ENCODE measurements at regions not wholly inside any gene's neighbourhood (a gene's known extent, or its start where the extent isn't known, plus 50 kb on each side); places are given as distances from the start of the nearest gene placed in this dataset.

GRCh38 chrX:10875995-10876394 lies 235.1 kb upstream of the HCCS start:
- H3K4me1 ChIP-seq (ENCODE audit: control insufficient read depth in 4 of 4, insufficient read depth in 4 of 4, low read length in 3 of 4): no peaks in the 10 kb centered on the region
- H3K9ac ChIP-seq (ENCODE audit: low read depth in 1 of 2, low read length in 2 of 2): no peak overlapping the region
- no peak overlapping the region for H3K27ac ChIP-seq (ENCODE audit: low read depth in 1 of 2, low read length in 2 of 2)
- WGBS: 72% methylated on average over 1 of the region's 1 CpG
- H3K4me3 ChIP-seq (ENCODE audit: low read depth in 1 of 3, low read length in 3 of 3): no peak overlapping the region
- H3K27me3 ChIP-seq (ENCODE audit: control insufficient read depth in 4 of 4, insufficient read depth in 4 of 4, low read length in 3 of 4): no peaks in the 10 kb centered on the region
- TF ChIP-seq ZBTB33 (IDR thresholded peaks at IDR 0.05): no peak
- H3K9me3 ChIP-seq (ENCODE audit: control insufficient read depth in 4 of 4, low read length in 3 of 4): peaks cover 0 to 6% (median 0%) of the 10 kb centered on the region in 4 donors
- no peak for DNase-seq (ENCODE audit: low spot score)
- H3K36me3 ChIP-seq (ENCODE audit: control insufficient read depth in 4 of 4, insufficient read depth in 3 of 4, low read depth in 1 of 4, low read length in 3 of 4): no peaks in the 10 kb centered on the region

GRCh38 chrX:10882484-10882883 lies 228.6 kb upstream of the HCCS start:
- no peak overlapping the region for H3K9ac ChIP-seq (ENCODE audit: low read depth in 1 of 2, low read length in 2 of 2)

More at GRCh38 chrX:10882484-10882883, 228.6 kb upstream of the HCCS start:
- 90% methylated on average over 4 of the region's 4 CpGs for WGBS
- H3K27ac ChIP-seq (ENCODE audit: low read depth in 1 of 2, low read length in 2 of 2): no peak overlapping the region
- no peak for TF ChIP-seq TAF1 (conservative IDR thresholded peaks at IDR 0.05)
- no peak for TF ChIP-seq CTCF (IDR thresholded peaks at IDR 0.05; ENCODE audit: low read depth, low read length, missing input control)
- no peak for TF ChIP-seq HNF4A (conservative IDR thresholded peaks at IDR 0.05)
- TF ChIP-seq MAX (IDR thresholded peaks at IDR 0.05): no peak
- no peak for TF ChIP-seq FOXA2 (IDR thresholded peaks at IDR 0.05)
- TF ChIP-seq YY1 (IDR thresholded peaks at IDR 0.05): no peak
- TF ChIP-seq FOXA1 (IDR thresholded peaks at IDR 0.05): no peak
- TF ChIP-seq EGR1 (IDR thresholded peaks at IDR 0.05; ENCODE audit: low read depth in 2 of 2): no peak
- no peak for TF ChIP-seq NR2F2 (IDR thresholded peaks at IDR 0.05)
- no peak for TF ChIP-seq ZBTB33 (IDR thresholded peaks at IDR 0.05)
- no peak for TF ChIP-seq HNF4G (IDR thresholded peaks at IDR 0.05)
- no peak for TF ChIP-seq SP1 (IDR thresholded peaks at IDR 0.05)
- no peak for TF ChIP-seq JUND (IDR thresholded peaks at IDR 0.05)
- H3K9me3 ChIP-seq (ENCODE audit: control insufficient read depth in 4 of 4, low read length in 3 of 4): no peaks in the 10 kb centered on the region
- H3K4me3 ChIP-seq (ENCODE audit: low read depth in 1 of 3, low read length in 3 of 3): no peak overlapping the region
- no peaks in the 10 kb centered on the region for H3K27me3 ChIP-seq (ENCODE audit: control insufficient read depth in 4 of 4, insufficient read depth in 4 of 4, low read length in 3 of 4)
- peaks cover 0 to 4% (median 0%) of the 10 kb centered on the region in 4 donors for H3K4me1 ChIP-seq (ENCODE audit: control insufficient read depth in 4 of 4, insufficient read depth in 4 of 4, low read length in 3 of 4)
- DNase-seq (ENCODE audit: low spot score): no peak
- H3K36me3 ChIP-seq (ENCODE audit: control insufficient read depth in 4 of 4, insufficient read depth in 3 of 4, low read depth in 1 of 4, low read length in 3 of 4): no peaks in the 10 kb centered on the region
